ENCODE measurements at regions not wholly inside any gene's neighbourhood (a gene's known extent, or its start where the extent isn't known, plus 50 kb on each side); places are given as distances from the start of the nearest gene placed in this dataset.

- no peak for DNase-seq (ENCODE audit: low read depth in 4 of 4, low spot score in 2 of 4)
Measured at GRCh38 chr17:68182011-68182306, 65.9 kb upstream of the AMZ2 start.

DNA sequence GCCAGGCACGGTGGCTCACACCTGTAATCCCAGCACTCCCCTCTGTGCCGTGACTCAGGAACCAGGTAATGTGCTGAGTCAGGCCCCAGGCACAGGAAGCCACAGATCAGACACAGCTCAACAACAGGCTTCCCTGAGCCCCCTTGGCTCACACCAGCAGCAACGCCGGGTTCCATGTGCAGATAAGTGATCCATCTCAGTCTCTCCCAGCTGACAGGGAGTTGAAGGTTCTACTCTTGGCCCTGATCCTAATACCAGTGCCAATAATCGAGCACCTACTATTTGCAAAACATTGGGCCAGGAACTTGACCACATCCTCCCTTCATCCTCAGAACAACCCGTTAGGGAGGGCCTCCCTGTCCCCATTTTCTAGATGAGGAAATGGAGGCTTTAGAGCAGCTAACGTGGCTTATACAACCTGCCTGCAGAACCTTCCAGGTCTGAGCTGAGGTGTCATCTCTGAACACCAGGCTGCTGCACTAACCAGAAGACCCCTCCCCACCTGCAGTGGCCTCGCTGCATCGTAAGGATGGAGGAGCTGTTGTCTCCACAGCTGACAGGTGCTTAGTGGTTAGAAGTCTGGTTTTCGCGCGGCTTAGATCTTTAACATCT, 64.8 kb upstream of the AMZ2 start:
- no peak for DNase-seq (ENCODE audit: low read depth in 4 of 4, low spot score in 2 of 4)

DNA sequence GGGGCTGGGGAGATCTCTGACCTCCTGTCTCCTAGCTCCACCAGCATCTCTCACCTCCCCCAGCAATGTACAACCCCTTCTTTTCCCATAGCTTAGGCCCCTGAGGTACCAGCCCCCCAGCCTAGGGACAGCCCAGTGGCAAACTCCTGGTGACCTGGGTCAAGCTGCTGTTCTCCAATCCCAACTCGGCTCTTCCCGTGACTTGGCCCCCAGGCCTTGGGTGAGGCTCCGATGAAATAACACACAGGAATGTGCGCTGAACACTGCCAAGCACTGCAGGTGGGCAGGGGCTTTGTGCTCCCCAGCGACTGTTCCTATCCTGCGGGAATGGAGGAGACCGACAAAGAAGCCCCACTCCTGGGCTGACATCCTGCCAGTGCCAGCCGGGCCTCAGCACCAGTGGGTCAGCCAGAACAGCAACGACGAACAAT, 63.7 kb upstream of the AMZ2 start:
- no peak for DNase-seq (ENCODE audit: low read depth in 4 of 4, low spot score in 2 of 4)

DNA sequence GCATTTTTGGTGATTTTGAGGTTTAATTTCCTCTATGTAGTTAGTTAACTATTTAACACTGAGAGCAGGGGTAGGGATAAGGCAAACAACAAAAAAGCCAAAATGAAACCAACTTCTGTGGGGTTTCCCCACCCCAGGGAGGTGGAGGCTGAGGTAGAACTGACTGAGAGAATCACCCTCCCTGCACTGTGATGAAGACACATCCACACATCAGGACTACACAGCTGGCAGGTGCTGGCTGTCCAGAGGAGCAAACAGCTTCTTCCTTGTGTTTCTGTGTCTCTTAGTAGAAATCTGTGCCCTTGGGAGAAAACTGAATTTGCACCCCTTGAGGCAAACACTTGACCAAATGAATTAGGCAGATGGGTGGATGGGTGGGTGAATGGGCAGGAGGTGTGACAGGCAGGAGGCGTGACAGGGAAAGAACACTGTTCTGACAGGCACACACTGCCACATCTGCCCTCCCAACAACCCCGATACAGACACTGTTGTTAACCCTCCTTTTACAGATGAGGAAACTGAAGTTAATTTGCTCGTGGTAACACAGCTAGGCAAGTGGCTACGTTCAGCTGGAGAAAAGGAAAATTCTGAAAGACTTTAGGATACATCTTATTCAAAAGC, 62.9 kb upstream of the AMZ2 start:
- DNase-seq (ENCODE audit: low read depth in 4 of 4, low spot score in 2 of 4), result no peak

- DNase-seq (ENCODE audit: low read depth in 4 of 4, low spot score in 2 of 4), result no peak
Measured at GRCh38 chr17:68185820-68186219, 62.0 kb upstream of the AMZ2 start.

DNA sequence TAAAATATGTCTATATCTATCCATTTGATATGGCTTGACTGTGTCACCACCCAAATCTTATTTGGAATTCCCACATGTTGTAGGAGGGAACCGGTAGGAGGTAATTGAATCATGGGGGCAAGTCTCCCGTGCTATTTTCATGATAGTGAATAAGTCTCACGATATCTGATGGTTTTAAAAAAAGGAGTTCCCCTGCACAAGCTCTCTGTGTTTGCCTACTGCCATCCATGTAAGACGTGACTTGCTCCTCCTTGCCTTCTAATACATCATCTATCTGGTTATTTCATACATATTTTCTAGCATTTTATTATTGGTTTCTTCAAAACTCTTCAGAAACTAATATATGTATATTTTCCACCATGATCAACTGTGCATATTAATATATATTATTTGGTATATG, 57.3 kb upstream of the AMZ2 start:
- DNase-seq (ENCODE audit: low read depth in 4 of 4, low spot score in 2 of 4), result no peak

DNA sequence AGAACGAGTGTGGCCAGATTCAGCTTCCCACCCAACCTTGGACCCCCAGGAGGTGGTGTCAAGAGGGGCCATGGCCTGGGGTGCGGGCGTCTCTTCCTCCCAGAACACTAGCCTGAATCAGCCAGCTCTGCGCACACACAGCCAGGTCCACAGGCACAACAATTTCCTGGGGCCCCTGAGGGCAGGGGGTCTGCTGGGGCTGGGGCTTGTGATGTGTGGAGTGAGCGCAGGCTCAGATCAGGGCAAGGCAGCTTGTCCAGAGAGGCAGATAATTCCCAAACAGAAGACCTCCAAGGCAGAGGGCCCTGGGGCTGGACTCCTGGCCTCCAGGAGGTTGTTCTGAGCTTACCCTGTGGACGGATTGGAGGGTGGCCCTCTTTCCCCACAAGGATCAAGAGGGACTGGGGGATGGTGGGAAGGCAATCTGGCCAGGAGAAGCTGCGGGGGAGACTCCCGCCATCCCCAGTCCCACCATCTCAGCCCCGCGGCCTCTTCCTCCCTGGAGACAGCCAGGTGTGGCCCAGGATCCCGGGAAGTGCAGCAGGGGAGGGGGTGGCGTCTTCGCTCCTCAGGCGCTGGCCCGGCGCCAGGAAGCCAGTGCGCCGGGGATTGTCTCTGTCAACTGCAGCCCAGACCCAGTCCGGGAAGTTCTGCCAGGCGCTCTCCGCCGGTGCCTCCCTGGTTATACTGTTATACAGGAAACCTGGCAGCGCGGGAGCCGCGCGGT, 52.0 kb upstream of the AMZ2 start:
- no peak for DNase-seq (ENCODE audit: low read depth in 4 of 4, low spot score in 2 of 4)

- DNase-seq (ENCODE audit: low read depth in 4 of 4, low spot score in 2 of 4), result no peak
Measured at GRCh38 chr17:68196394-68197090, 51.3 kb upstream of the AMZ2 start.

- no peak for DNase-seq (ENCODE audit: low read depth in 4 of 4, low spot score in 2 of 4)
Measured at GRCh38 chr17:68197091-68197996, 50.5 kb upstream of the AMZ2 start.

DNA sequence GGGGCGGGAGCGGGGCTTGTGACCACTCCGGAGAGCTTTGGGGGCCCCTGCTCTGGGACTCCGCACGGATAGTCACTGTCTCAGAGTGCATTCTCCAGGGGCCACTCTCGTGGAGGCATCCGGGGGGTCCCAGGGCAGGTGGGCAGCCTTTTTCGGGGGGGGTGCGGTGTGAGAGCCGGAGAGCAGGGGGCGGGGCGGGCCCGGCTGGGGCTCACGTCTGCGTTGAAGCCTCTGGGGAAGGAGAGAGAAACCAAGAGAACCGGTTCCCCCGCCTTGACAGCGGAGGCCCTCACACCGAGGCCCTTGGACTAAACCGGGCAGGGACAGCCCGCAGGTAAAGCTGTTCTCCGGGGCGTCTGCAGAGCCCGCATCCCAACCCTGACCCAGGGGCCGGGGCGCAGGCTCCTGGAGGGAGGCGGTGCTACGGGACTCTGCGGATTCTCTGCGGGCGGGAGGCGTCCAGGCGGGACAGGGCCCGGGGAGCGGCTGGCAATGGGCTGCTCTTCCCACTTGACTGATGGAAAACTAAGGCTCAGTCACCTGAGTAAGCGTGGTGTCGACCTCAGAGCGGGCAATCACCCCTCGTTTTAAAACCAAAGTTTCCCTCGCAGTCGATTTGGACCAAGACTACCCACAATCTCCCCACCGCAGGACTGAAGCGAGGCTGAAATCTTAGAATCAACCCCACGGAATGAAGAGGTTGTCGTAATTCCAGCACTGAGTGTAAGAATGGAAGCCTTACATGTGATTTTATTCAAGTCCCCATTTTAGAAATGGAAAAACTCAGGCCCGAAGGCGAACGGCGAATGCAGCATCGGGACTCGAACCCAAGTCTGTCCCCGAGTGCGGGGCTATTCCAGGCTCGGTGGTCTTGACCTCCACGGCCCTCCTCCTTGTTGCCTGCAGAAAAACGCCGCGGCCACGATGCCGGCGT, 49.6 kb upstream of the AMZ2 start:
- DNase-seq (ENCODE audit: low read depth in 4 of 4, low spot score in 2 of 4), result no peak
